Activated CD4-positive, alpha-beta T cell treated with anti-CD3 and anti-CD28 coated beads, Interleukin-2, Interleukin-4, amounts not matched to agents 100 ng/mL and 50 ng/mL, durations not matched to agents 16 hours and 8 hours (primary cell): ENCODE measurements at regions not wholly inside any gene's neighbourhood (a gene's known extent, or its start where the extent isn't known, plus 50 kb on each side); places are given as distances from the start of the nearest gene placed in this dataset.

Experiments used
- DNase-seq: peaks from one replicate; pipeline ENCODE4 v3.0.0-alpha.2; 2020; ENCODE audit warnings: low spot score

- DNase-seq, result no peak
Observed at GRCh38 chr4:178556796-178557195, 1114.6 kb upstream of the AGA start.

GRCh38 chr4:178577933-178578332 is 1135.7 kb upstream of the AGA start:
- no peak for DNase-seq

DNA sequence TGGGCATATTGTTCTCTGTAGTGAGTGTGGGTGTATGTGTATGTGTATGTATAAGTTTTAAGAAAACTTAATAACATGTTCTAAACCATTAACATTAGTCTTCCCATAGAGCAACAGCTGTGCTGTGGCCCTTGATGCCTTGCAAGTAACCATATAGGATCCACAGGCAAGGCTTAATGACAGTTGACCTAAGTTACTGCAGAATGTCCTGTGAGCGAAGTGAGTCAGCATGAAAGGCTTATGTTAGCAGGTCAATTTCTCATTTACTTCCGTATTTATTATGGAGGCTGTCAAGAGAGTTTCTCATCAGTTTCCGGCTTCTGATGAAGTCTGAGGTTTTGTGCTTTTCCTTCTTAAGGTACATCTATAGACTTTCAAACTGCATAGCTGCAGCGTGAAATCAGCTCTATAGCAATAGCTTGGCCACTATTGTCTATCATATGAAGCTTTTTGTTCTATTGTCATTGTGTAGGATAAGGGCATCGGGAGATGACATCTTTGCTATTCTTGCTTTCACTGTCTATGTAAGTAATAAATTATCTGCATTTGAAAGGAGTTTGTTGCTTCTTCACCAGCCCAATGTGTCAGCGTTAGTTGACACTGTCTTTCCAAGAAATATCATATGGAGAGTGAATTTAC is 1153.4 kb upstream of the AGA start:
- no peak for DNase-seq

GRCh38 chr4:178598672-178599071 is 1156.4 kb upstream of the AGA start:
- DNase-seq, result no peak

GRCh38 chr4:178599521-178599920 is 1157.3 kb upstream of the AGA start:
- DNase-seq, result no peak

DNA sequence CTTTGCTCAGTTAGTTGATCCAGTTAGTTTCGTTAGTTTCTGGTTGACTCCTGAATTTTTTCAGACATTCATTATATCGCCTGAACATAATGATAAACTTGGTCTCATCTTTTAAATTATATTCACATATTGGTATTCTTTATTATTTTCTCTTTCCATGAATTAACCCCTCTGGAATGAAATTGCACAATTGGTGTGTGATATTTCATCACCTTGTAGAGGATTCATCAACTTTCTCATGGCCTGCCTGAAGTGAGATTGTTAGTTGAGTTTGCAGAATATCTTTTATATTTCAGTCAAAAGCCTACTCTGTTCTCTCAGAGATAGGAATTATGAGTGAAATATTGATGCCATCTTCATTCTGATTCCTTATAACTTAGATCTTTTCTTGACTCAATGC is 1160.6 kb upstream of the AGA start:
- DNase-seq, result no peak

DNA sequence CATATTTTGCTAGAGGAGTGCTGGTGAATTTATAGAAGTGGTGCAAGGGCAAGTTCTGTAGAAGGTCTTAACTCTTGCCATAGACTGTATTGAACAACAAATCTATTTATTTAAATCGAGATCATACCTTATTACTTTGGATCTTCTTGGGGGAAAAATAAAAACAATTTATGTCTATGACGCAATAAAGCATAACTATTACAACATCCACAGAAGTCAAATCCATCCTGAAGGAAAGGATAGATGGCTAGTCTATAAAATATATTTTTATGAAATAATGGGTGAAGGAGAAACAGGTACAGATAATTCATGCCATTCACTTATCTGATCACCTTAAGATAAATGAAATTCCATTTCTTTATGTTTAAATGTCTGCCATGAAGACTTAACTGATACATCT is 1168.8 kb upstream of the AGA start:
- DNase-seq, result no peak

- DNase-seq, result no peak
Observed at GRCh38 chr4:178612733-178613132, 1170.5 kb upstream of the AGA start.

GRCh38 chr4:178632415-178632814 is 1190.2 kb upstream of the AGA start:
- DNase-seq, result no peak

GRCh38 chr4:178633263-178633662 is 1191.0 kb upstream of the AGA start:
- no peak for DNase-seq

DNA sequence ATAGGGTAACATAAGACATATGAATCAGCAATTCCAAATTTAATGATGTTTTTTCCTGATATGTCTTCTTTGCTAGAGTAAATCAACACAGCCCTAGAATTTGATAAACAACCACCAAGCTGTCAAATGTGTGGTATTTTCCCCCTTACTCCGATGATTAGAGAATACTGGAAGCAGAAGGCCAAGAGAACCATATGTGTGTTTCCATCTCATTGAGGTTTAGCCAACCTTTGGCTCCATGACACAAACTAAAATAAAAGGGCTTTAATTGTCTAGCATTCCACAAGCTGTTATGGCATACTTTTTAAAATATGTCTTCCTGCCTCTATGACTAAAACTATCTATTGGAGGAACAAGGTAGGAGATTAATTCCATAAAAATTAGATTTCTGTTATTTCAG is 1222.4 kb upstream of the AGA start:
- no peak for DNase-seq

- DNase-seq, result no peak
Observed at GRCh38 chr4:178665916-178666315, 1223.7 kb upstream of the AGA start.

GRCh38 chr4:178671766-178672165 is 1229.5 kb upstream of the AGA start:
- DNase-seq, result no peak

DNA sequence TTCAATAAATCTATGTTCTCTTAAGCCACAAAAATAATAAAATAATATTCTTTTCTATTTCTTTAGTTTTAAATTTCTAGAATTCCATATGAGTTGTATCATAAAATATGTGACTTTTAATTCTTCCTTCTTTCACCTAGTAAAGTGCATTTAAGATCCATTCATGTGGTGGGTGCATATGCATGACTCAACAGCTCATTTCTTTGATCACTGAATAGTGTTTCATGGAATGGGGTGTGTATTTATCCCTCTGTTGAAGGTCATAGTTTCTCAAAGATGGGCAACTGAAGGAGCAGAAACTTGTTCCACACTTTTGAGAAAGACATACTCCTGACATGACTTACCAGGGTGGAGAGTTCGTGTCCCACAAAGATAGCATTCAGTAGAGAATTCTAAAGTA is 1230.3 kb upstream of the AGA start:
- DNase-seq, result no peak

- no peak for DNase-seq
Observed at GRCh38 chr4:178681871-178682270, 1239.6 kb upstream of the AGA start.

GRCh38 chr4:178689926-178690325 is 1247.7 kb upstream of the AGA start:
- DNase-seq, result no peak

GRCh38 chr4:178693816-178694215 is 1251.6 kb upstream of the AGA start:
- no peak for DNase-seq

GRCh38 chr4:178696515-178696914 is 1254.3 kb upstream of the AGA start:
- no peak for DNase-seq

DNA sequence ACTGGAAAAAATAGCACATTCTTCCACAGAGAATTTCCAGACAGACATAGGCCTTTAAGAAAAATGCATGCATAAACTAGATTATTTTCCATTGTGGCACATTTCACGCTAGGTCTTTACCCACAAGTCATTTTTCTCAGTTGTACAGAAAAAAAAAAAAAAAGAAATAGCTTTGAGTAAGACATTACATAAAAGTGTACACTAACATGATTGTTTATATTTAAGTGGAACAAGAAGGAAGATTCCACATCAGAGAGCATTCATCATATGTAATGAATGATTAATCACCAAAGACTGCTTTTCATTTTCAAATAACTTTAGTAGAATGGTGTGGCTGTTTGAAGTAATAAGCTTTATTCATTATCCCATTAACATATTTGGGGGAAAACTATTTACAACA is 1270.2 kb upstream of the AGA start:
- no peak for DNase-seq

- no peak for DNase-seq
Observed at GRCh38 chr4:178738026-178738425, 1295.8 kb upstream of the AGA start.

DNA sequence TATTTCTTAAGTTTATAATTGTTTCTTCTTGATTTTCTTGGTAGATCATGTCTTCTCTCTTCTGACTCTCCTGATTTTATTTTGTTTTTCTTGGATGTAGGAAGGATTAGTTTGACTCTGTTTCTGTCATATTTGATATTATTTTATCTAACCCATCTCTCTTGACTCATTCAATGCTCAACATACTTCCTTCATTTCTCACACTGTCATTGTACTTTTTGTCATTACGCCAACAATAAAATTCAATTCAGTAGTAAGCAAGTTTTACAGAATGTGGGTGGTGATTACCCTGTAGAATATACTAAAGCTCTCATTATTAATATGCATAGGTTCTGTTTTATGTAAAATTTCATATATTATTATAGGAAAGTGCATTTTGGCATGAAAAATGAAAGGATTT is 1303.0 kb upstream of the AGA start:
- DNase-seq, result no peak

DNA sequence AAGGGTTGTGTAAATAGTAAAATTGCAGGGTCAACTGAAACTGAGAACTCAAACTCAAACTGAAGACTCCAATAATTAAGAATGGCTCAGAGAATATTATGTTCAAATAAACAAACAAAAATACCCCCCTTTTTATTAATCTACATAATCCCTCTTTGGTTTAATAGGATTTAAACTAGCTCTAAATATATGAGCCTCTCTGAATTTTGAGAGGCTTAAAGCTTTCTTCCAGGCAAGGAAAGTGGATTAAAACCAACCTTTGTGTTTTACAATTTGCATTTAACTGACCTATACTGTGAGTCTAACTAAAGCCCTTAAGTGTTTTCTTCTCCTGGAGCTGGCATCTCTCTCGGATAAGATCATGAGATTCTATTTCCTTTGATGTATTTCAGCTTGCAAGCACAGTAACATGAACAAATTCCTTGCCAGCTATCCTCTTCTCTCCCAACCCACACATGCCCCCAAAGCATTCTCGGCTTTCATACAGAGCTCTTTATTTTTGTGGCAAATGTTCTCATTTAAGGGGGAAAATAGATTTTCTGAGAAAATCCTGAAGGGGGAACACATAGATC is 1310.8 kb upstream of the AGA start:
- DNase-seq, result no peak

GRCh38 chr4:178778496-178778895 is 1336.3 kb upstream of the AGA start:
- DNase-seq, result no peak

DNA sequence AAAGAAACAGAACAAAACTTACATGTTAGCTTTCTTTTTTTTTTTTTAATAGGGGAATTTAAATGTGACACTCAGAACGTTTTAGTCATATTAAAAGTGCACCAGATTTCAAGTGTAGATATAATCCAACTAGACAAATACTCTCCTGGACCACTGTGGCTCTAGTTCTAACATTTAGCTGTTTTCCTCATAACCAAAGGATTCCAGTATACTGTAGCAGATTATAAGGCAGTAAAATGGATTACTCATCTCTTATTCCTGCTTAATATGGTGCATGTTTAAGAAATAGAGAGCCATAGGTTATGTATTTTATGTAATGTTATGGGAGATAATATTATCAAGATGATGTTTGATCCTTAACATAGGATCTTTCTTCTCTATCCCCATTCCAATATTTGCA is 1339.5 kb upstream of the AGA start:
- DNase-seq, result no peak
